Mesothelial cell of epicardium (in vitro differentiated cells): ENCODE measurements at regions not wholly inside any gene's neighbourhood (a gene's known extent, or its start where the extent isn't known, plus 50 kb on each side); places are given as distances from the start of the nearest gene placed in this dataset.

Source experiments
- DNase-seq, 2 experiments: peaks; one replicate each; pipeline ENCODE4 v3.0.0; 2021; ENCODE audit warnings: low spot score in 2 of 2; ENCODE audit not compliant: unreplicated experiment in 2 of 2
- H3K27ac Mint-ChIP-seq: 2 replicates; pipeline ENCODE4 v1.8.0; 2021; ENCODE audit warnings: mixed read lengths
- H3K27me3 Mint-ChIP-seq: 2 replicates; pipeline ENCODE4 v1.8.0; 2021; ENCODE audit warnings: low read depth, mixed read lengths
- H3K36me3 Mint-ChIP-seq: 2 replicates; pipeline ENCODE4 v1.8.0; 2021; ENCODE audit warnings: mixed read lengths
- H3K4me1 Mint-ChIP-seq: 2 replicates; pipeline ENCODE4 v1.8.0; 2021; ENCODE audit warnings: mixed read lengths
- H3K4me3 Mint-ChIP-seq: 2 replicates; pipeline ENCODE4 v1.8.0; 2021; ENCODE audit warnings: mild to moderate bottlenecking, moderate library complexity, mixed read lengths
- H3K9me3 Mint-ChIP-seq: 2 replicates; pipeline ENCODE4 v1.8.0; 2021; ENCODE audit warnings: mixed read lengths
- CTCF ChIP-seq: fragments of 200-600 bp; sonication (generic); IDR thresholded peaks from one replicate; pipeline ENCODE4 v1.5.0; 2021; ENCODE audit warnings: antibody characterized with exemption; ENCODE audit not compliant: unreplicated experiment

DNA sequence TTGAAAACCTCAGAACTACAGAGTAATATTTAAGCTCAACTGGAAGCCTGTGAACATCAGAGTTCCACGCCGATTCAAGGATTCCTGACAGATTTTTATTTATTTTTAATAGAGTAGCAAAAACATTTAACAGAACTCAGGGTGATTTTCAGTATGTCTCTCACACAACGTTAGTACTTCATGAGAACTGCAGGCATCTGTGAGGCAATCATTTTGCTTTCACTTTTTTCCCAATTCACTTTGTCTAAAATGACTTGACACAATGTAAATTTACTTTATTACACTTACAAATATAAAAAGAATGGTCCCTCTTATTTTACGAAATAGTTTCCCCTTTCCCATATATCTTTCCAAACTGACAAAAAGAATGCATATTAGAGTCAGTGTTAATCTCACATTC is 869.5 kb upstream of the EPHA5 start:
- Mint-ChIP-seq H3K27me3 (no peaks in the 10 kb centered on the region), H3K27ac (no peak overlapping the region), H3K4me3 (no peak overlapping the region), H3K4me1 (peaks cover 3% of the 10 kb centered on the region), H3K9me3 (peaks cover 8% of the 10 kb centered on the region), H3K36me3 (peaks cover 3% of the 10 kb centered on the region)
- TF ChIP-seq CTCF: no peak
- no peak for DNase-seq

- no peak for TF ChIP-seq CTCF
- H3K9me3 Mint-ChIP-seq: peaks cover 31% of the 10 kb centered on the region
- H3K27me3 Mint-ChIP-seq: no peaks in the 10 kb centered on the region
- no peak for DNase-seq
- no peak overlapping the region for H3K27ac Mint-ChIP-seq
- H3K4me3 Mint-ChIP-seq: no peak overlapping the region
- peaks cover 4% of the 10 kb centered on the region for H3K4me1 Mint-ChIP-seq
- H3K36me3 Mint-ChIP-seq: peaks cover 2% of the 10 kb centered on the region
Measured at GRCh38 chr4:66524781-66525180, 854.5 kb upstream of the EPHA5 start.

DNA sequence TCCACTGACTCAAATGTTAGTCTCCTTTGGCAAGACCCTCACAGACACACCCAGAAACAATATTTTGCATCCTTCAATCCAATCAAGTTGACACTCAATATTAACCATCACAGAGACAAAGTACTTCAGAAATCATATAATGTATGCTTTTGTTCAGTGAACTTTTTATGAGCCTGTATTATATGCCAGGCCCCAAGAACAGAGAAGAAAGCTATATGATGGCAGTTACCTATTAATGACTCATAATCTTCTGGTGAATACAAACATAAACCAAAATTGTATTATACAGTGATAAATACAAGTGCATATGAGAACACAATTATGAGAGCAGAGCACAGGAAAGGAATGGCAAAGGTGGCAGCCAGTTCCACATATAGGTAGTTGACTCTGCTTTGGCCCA is 852.0 kb upstream of the EPHA5 start:
- DNase-seq: no peak
- H3K27me3 Mint-ChIP-seq: no peaks in the 10 kb centered on the region

GRCh38 chr4:66516940-66517339 is 846.7 kb upstream of the EPHA5 start:
- H3K27me3 Mint-ChIP-seq: no peaks in the 10 kb centered on the region
- TF ChIP-seq CTCF: no peak
- H3K9me3 Mint-ChIP-seq: peaks cover 4% of the 10 kb centered on the region
- no peak for DNase-seq
- no peak overlapping the region for H3K27ac Mint-ChIP-seq
- H3K4me1 Mint-ChIP-seq: peaks cover 6% of the 10 kb centered on the region
- no peaks in the 10 kb centered on the region for H3K36me3 Mint-ChIP-seq
- no peak overlapping the region for H3K4me3 Mint-ChIP-seq

More for the DNA sequence above, 852.0 kb upstream of the EPHA5 start:
- H3K36me3 Mint-ChIP-seq: peaks cover 2% of the 10 kb centered on the region
- H3K4me1 Mint-ChIP-seq: peaks cover 6% of the 10 kb centered on the region
- H3K27ac Mint-ChIP-seq: no peak overlapping the region
- no peak overlapping the region for H3K4me3 Mint-ChIP-seq
- peaks cover 14% of the 10 kb centered on the region for H3K9me3 Mint-ChIP-seq
- no peak for TF ChIP-seq CTCF

DNA sequence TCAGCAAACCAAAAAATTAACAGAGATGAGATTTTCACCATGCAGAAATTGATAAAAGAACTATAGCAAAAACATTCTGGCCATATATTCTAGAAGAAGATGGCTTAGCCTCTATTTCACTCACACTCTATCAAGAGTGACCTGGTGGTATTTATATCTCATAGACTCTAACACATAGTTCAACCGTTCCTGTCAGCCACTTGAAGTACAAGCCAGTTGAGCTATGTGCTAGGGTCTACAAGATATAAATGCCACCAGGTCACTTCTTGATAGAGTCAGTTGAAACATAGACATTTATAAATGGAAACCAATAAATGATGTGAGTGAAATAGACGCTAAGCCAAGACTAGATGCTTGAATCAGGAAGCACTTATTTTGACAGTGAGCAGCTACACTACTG is 836.7 kb upstream of the EPHA5 start:
- H3K4me1 Mint-ChIP-seq: peaks cover 4% of the 10 kb centered on the region
- peaks cover 1% of the 10 kb centered on the region for H3K27me3 Mint-ChIP-seq
- TF ChIP-seq CTCF: no peak
- no peaks in the 10 kb centered on the region for H3K36me3 Mint-ChIP-seq
- H3K27ac Mint-ChIP-seq: no peak overlapping the region
- H3K9me3 Mint-ChIP-seq: peaks cover 16% of the 10 kb centered on the region
- H3K4me3 Mint-ChIP-seq: no peak overlapping the region
- DNase-seq: no peak

DNA sequence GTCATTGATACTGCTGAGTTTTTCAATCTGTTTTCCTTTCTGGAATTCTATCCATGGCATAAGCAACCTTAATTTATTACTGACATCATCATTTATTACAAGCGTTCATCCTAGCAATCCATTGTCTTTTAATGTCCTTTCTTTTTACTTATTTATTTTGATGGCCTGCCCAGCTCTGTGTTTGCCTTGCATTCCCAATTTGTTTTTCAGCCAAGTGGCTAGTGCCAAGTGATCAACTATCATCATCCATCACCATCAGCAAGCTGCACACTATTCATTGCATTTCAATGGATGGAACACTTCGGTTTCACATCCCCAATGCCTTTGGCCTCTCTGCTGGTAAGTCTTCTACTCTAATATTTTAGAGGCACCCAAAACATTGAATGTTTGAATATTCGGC is 831.7 kb upstream of the EPHA5 start:
- no peaks in the 10 kb centered on the region for H3K36me3 Mint-ChIP-seq
- TF ChIP-seq CTCF: no peak
- H3K4me1 Mint-ChIP-seq: no peaks in the 10 kb centered on the region
- H3K9me3 Mint-ChIP-seq: peaks cover 4% of the 10 kb centered on the region
- DNase-seq: no peak
- no peak overlapping the region for H3K4me3 Mint-ChIP-seq
- peaks cover 1% of the 10 kb centered on the region for H3K27me3 Mint-ChIP-seq
- no peak overlapping the region for H3K27ac Mint-ChIP-seq
